NCI-H524 treated with DMSO at 0.1 percent for 48 hours (cell line): ENCODE measurements at regions not wholly inside any gene's neighbourhood (a gene's known extent, or its start where the extent isn't known, plus 50 kb on each side); places are given as distances from the start of the nearest gene placed in this dataset.
"Not testable (repeated sequence)": the region's sequence is repeated elsewhere in the genome, so short reads cannot be mapped to it uniquely, and the experiment has no call there.

ENCODE experiments used
- DNase-seq: peaks from one replicate; lab custom pipeline; 2025; lab: John Stamatoyannopoulos, UW

DNA sequence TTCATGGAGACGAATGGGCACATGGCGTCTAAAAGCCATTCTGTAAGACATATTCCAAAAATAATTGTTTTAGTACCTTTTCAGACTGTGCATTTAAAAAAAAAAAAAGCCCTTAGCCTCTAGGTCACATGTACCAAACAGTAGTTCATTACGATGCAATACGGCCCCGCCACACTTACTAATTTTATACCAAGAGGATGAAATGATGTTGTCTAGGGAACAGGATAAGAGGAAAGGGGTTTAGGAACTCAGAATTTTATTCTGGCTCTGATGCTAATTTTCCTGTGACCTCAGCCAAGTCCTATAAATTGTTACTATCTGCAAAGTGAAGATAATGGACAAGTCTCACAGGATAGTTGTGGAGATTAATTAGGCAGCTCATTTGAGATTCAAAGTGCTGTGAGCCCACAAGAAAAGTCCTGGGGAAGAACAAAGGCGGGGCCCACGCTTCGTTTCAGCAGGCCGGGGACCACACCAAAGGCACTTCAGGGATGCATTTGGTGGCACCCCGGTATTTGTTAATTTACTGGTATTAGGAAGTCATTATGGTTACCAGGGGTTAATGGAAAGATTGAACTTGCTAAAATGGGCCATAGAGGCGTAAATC lies 511.1 kb downstream of the IRS2 start:
- DNase-seq: no peak

GRCh38 chr13:109274188-109274821 lies 512.1 kb downstream of the IRS2 start:
- no peak for DNase-seq

DNA sequence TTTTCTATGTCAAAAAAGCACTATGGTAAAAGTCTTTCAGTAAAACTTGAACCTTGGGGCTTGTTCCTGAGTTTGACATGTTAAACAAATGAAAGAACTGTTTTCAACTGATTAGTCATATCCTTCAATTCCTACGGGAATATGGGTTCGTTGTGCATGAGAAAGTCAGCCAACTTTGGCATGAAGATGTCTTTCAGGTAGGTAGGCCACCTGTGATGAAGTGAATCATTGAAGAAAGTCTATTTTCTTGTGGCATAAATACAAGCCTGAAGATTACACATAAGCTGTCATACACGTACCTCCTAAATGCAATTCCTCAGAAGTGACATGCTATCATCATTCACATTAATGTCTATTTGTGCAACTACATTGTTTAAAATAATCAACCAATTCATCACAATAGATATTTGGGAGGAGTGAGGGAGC lies 513.0 kb downstream of the IRS2 start:
- DNase-seq: no peak

GRCh38 chr13:109272595-109273325 lies 513.6 kb downstream of the IRS2 start:
- no peak for DNase-seq

- DNase-seq: peak; percentile 52
These were observed 514.5 kb downstream of the IRS2 start for GRCh38 chr13:109271555-109272541.

DNA sequence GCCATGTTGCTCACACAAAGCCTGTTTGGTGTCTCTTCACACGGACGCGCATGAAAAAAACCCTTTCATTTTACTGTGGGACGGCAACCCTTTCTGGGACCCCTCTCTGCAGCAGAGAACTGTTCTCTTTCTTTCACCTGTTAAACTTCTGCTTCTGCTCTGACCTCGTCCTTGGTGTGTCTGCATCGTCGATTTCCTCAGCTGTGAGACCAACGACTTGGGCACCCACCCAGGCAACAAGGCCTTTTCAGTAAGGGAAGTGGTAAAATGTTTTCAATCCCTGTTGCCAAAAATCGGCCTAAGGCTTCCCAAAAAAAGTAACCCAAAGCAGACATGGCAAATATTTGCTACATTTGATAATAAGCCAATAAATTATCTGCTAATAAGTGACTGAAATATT lies 515.3 kb downstream of the IRS2 start:
- no peak for DNase-seq

GRCh38 chr13:109269381-109269780 lies 517.0 kb downstream of the IRS2 start:
- not testable (repeated sequence) for DNase-seq

GRCh38 chr13:109268492-109268891 lies 517.9 kb downstream of the IRS2 start:
- DNase-seq: not testable (repeated sequence)

GRCh38 chr13:109267400-109267799 lies 519.0 kb downstream of the IRS2 start:
- DNase-seq: not testable (repeated sequence)

DNA sequence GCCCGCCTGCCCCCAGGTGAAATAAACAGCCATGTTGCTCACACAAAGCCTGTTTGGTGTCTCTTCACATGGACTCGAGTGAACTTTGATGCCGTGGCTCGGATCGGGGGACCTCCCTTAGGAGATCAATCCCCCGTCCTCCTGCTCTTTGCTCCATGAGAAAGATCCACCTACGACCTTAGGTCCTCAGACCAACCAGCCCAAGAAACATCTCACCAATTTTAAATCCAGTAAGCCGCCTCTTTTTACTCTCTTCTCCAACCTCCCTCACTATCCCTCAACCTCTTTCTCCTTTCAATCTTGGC lies 521.0 kb downstream of the IRS2 start:
- not testable (repeated sequence) for DNase-seq

DNA sequence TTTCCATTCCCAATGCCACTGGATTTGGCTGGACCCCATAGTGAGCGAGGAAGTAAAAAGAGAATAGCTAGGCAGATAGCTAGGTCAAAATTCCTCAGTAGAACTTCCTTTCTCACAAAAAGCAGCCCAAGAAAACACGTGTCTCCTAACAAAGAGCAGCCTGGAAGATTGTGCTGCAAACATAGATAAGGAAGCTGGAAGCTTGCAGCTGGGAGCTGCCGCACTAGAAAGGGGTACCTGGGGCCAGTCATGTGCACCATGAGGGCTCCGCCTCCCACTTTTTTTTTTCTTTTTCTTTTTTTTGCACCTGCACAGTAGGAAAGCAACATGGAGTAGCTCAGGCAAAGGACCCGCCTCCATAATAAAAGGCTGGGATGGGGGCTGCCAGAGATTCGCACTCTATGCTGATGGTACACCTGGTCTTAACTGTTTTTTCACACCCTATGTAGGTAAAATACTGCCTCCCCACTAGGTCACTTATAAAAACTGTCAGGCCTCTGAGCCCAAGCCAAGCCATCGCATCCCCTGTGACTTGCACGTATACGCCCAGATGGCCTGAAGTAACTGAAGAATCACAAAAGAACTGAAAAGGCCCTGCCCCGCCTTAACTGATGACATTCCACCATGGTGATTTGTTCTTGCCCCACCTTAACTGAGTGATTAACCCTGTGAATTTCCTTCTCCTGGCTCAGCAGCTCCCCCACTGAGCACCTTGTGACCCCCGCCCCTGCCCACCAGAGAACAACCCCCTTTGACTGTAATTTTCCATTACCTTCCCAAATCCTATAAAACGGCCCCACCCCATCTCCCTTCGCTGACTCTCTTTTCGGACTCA lies 521.6 kb downstream of the IRS2 start:
- DNase-seq: not testable (repeated sequence)

- not testable (repeated sequence) for DNase-seq
These were observed 528.6 kb downstream of the IRS2 start for GRCh38 chr13:109257761-109258157.
